ENCODE measurements at regions not wholly inside any gene's neighbourhood (a gene's known extent, or its start where the extent isn't known, plus 50 kb on each side); places are given as distances from the start of the nearest gene placed in this dataset.

GRCh38 chr2:222796413-222797103 is 64.3 kb upstream of the ACSL3 start:
- in situ Hi-C loops (cut with HindIII; ENCODE audit: low sequenced_read_pairs), result no loop called here
- DNase-seq (ENCODE audit: low spot score), result no peak

GRCh38 chr2:222797261-222797660 is 63.6 kb upstream of the ACSL3 start:
- no peak for DNase-seq (ENCODE audit: low spot score)
- in situ Hi-C loops (cut with HindIII; ENCODE audit: low sequenced_read_pairs), result no loop called here

- in situ Hi-C loops (cut with HindIII; ENCODE audit: low sequenced_read_pairs), result no loop called here
- DNase-seq (ENCODE audit: low spot score), result no peak
Observed at GRCh38 chr2:222797871-222798270, 63.0 kb upstream of the ACSL3 start.

GRCh38 chr2:222798528-222798927 is 62.3 kb upstream of the ACSL3 start:
- no peak for DNase-seq (ENCODE audit: low spot score)
- in situ Hi-C loops (cut with HindIII; ENCODE audit: low sequenced_read_pairs), result no loop called here

GRCh38 chr2:222799262-222799918 is 61.4 kb upstream of the ACSL3 start:
- no peak for DNase-seq (ENCODE audit: low spot score)
- in situ Hi-C loops (cut with HindIII; ENCODE audit: low sequenced_read_pairs), result no loop called here

GRCh38 chr2:222802514-222803196 is 58.2 kb upstream of the ACSL3 start:
- DNase-seq (ENCODE audit: low spot score), result no peak
- in situ Hi-C loops (cut with HindIII; ENCODE audit: low sequenced_read_pairs), result no loop called here

- in situ Hi-C loops (cut with HindIII; ENCODE audit: low sequenced_read_pairs), result no loop called here
- no peak for DNase-seq (ENCODE audit: low spot score)
Observed at GRCh38 chr2:222804351-222804750, 56.5 kb upstream of the ACSL3 start.

- no peak for DNase-seq (ENCODE audit: low spot score)
- in situ Hi-C loops (cut with HindIII; ENCODE audit: low sequenced_read_pairs), result no loop called here
Observed at GRCh38 chr2:222805591-222806304, 55.1 kb upstream of the ACSL3 start.

- in situ Hi-C loops (cut with HindIII; ENCODE audit: low sequenced_read_pairs), result no loop called here
Observed at GRCh38 chr2:222806526-222807137, 54.2 kb upstream of the ACSL3 start.

GRCh38 chr2:222807431-222807830 is 53.4 kb upstream of the ACSL3 start:
- no peak for DNase-seq (ENCODE audit: low spot score)
- in situ Hi-C loops (cut with HindIII; ENCODE audit: low sequenced_read_pairs), result no loop called here

More at GRCh38 chr2:222806526-222807137, 54.2 kb upstream of the ACSL3 start:
- DNase-seq (ENCODE audit: low spot score), result no peak

- in situ Hi-C loops (cut with HindIII; ENCODE audit: low sequenced_read_pairs), result no loop called here
- DNase-seq (ENCODE audit: low spot score), result no peak
Observed at GRCh38 chr2:222809582-222809981, 51.3 kb upstream of the ACSL3 start.

GRCh38 chr2:222810044-222810443 is 50.8 kb upstream of the ACSL3 start:
- no peak for DNase-seq (ENCODE audit: low spot score)
- in situ Hi-C loops (cut with HindIII; ENCODE audit: low sequenced_read_pairs), result no loop called here

Data from G401 (cell line).